PC-3 (cell line): ENCODE measurements at regions not wholly inside any gene's neighbourhood (a gene's known extent, or its start where the extent isn't known, plus 50 kb on each side); places are given as distances from the start of the nearest gene placed in this dataset.

Experiments used
- CTCF ChIP-seq: fragments of 300-600 bp; sonication (generic); conservative IDR thresholded peaks from 2 replicates; pipeline ENCODE4 v1.5.1; 2017; ENCODE audit warnings: antibody characterized with exemption, low read depth, mild to moderate bottlenecking, low read length
- EZH2 ChIP-seq: fragments of 300-600 bp; sonication (generic); IDR thresholded peaks from one replicate; pipeline ENCODE4 v1.6.1; 2017; ENCODE audit warnings: antibody characterized with exemption, mild to moderate bottlenecking, low read length; ENCODE audit not compliant: unreplicated experiment
- EZH2phosphoT487 ChIP-seq: fragments of 300-600 bp; sonication (generic); IDR thresholded peaks from 2 replicates; pipeline ENCODE4 v1.6.1; 2018; ENCODE audit warnings: mild to moderate bottlenecking, antibody characterized with exemption, low read length, borderline replicate concordance

GRCh38 chr2:59181347-59181746 lies 940.2 kb upstream of the FANCL start:
- no peak for TF ChIP-seq CTCF
- no peak for TF ChIP-seq EZH2phosphoT487
- no peak for TF ChIP-seq EZH2
